Stimulated activated naive CD4-positive, alpha-beta T cell (primary cell): ENCODE measurements at regions not wholly inside any gene's neighbourhood (a gene's known extent, or its start where the extent isn't known, plus 50 kb on each side); places are given as distances from the start of the nearest gene placed in this dataset.
"Not testable (repeated sequence)": the region's sequence is repeated elsewhere in the genome, so short reads cannot be mapped to it uniquely, and the experiment has no call there.

Experiments used
- DNase-seq, 6 experiments: peaks; one replicate each; lab custom pipeline; 2025; lab: John Stamatoyannopoulos, UW

- no peak for DNase-seq
Observed at GRCh38 chr2:123715467-123715982, 309.6 kb upstream of the CNTNAP5 start.

GRCh38 chr2:123717636-123718334 lies 307.3 kb upstream of the CNTNAP5 start:
- DNase-seq = no peak

DNA sequence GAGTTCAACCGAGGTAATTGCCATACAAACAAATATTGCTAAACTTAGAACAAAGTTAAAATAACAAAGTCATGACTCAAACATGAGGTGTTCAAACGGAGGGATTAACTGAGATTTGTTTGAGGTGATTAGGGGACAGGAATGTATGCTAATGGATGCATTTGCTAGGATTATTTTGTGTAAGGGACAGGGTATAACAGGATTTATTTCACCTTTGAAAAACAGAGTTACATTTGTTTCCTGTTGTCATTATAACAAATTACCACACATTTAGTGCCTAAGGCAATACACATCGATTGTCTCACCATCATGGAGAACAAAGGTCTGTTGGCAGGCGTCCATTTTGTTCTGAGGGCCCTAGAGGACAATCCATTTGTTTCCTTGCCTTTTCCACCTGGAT lies 304.3 kb upstream of the CNTNAP5 start:
- no peak for DNase-seq

DNA sequence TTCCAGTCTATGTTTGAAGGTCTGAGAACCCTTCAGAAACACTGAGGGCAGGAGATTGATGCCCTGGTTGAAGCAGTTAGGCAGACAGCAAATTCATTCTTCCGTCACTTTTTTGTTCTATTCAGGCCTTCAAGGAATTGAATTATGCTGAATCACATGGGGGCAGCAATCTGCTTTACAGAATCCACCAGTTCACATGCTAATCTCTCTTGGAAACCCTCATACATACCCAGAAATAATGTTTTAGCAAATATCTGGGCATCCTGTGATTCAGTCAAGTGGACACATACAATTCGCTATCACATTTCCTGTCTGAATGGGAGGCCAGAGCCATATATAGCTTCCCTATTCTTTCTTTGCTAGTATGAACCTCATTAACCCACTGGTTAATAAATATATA lies 301.4 kb upstream of the CNTNAP5 start:
- DNase-seq = no peak

DNA sequence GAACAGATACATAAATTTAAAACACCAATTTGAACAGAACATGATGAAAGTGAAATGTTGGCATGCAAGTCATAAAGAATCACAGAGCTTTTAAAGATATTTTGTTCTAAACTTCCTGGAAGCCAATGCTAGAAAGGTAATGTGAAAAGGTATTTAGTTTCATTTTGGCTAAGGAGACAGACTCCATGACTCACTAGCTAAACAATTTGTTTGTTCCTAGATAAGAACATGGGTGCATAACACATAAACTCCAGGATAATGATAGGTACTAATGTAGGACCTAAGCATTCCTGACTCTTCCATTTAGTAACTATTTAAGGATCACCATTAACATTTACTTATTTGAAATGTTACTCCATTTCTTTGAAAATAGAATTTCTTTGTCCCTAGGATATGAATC lies 292.5 kb upstream of the CNTNAP5 start:
- no peak for DNase-seq

DNA sequence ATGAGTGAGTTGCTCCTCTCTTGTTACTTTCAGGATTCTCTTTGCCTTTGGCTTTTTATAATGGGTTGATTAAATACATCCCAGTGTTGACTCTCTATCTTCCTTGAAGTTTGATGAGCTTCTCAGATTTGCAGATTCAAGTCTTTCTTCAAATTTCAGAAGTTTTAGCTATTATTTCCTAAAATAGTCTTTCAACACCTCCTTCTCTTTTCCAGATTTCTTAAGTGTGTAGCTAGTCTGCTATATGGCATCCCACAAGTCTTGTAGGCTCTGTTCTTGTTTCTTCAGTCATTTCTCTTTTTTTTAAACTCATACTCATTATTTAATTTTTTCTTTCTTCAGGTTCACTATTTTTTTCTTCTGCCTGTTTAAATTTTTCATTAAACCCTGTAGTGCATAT lies 287.7 kb upstream of the CNTNAP5 start:
- DNase-seq = no peak

DNA sequence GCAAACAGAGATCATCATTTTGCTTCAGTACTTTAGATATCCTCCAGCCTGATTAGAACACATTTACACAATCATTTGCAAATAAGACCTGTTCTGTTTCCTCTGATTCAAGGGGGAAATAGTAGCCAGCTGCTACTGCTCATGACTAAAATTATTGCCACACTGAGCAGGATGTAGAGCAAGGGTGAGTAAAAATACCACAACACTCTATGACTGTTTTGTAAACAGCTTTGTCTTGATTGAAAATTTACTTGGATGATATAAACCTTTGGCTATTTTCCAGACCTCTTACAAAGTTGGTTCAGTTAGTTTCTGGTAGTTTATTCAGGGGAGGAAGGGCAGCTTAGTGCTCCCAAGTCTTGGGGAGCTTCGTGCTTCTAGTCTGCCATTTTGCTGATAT lies 286.4 kb upstream of the CNTNAP5 start:
- DNase-seq = no peak

- no peak for DNase-seq
Observed at GRCh38 chr2:123746006-123746405, 279.1 kb upstream of the CNTNAP5 start.

GRCh38 chr2:123747326-123747725 lies 277.8 kb upstream of the CNTNAP5 start:
- DNase-seq = no peak

- DNase-seq = no peak
Observed at GRCh38 chr2:123762221-123762620, 262.9 kb upstream of the CNTNAP5 start.

DNA sequence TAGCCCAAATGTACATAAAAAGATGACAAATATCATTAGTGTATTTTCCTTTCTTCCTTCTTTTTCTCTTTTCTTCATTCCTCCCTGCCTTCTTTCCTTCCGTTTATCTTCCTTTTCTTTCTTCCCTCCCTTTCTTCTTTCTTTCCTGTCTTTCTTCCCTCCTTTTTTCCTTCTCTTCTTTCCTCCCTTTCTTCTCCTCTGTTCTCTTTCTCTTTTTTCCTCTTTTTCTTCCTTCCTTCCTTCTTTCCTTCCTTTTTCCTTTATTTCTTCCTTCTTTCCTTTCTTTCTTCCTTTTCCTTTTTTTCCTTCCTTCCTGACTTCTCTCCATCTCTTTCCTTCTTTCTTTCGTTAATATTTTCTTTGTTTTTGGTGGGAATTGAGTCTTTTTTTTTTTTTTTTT lies 256.9 kb upstream of the CNTNAP5 start:
- no peak for DNase-seq

GRCh38 chr2:123769001-123769400 lies 256.1 kb upstream of the CNTNAP5 start:
- no peak for DNase-seq

DNA sequence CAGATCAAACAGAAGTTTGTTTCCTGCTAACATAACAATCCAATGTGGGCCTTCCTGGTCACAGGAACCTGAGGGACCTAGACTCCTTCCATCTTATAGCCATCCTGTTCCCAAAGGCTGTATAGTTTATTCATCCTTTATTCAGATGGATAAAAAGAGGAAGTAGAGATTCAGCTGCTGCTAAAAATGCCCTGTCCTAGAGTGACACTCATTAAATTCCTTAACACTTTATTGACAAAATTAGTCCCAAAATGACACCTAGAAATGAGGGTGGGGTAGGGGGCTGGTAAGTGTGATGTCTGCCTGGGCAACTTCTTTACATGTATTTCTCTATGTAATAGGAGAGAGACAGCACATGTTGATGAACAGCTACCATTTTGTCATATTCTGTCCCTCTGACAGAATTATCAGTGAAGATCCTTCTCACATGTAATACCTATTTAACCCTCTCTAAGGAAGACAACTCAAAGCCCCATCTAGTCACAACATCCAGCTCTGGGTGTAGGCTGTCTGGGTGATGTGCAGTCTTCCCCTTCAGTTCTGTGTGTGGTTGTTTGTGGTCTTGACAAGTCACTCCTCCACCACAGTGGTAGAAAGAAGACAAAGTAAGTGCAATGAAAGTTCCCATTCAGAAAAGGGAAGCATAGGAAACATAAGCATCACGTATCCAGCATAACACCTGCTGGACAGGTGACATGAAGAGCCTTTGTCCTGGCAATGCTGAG lies 253.9 kb upstream of the CNTNAP5 start:
- no peak for DNase-seq

DNA sequence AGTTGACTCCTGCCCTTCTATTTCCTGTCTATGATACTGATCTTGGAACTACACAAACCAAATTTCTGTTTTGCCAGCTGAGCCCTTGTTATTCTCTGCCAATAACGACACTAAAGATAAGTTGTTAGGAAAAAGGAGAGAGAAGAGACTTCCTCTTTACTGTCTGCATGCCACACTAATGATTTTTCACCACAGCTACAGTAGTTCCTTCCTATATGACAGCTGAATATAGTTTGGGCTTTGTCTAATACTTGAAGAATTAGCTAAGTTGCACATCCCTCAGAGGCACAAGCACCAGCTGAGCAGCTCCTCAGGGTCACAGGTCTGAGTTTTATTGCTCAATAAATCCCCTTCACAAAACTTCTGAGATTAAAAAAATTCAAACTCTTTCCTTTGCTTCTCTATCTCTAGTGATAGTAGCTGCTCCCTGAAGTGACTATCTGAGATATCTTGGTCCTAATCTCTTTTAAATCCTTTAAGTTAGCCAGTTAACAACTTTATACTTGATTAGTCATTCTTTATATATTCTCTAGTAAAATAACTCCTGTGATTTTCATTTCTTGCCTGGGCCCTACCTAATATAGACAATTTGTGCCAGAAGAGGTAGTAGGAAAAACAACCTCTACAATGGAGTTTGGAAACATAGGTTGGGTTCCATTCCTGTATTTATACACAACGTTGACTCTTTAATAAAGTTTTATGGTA lies 253.0 kb upstream of the CNTNAP5 start:
- DNase-seq = no peak

GRCh38 chr2:123777116-123777515 lies 248.0 kb upstream of the CNTNAP5 start:
- no peak for DNase-seq

DNA sequence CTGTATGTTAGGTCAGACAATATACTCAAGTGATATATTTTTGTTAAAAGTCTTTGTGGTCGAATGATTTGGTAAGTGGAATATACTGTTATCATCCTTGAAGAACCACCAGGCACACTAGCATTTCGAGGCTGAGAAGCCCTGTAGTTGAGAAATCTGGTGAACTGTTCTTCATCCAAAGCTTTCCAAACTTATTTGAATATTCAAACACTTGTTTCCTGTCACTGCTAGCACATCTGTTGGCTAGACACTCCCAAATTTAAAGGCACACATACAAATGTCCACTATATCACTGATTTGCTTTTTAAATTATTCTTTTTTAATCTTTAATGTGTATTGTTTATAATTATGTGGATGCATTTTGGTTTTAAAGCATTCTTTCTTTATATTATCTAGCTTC lies 241.9 kb upstream of the CNTNAP5 start:
- DNase-seq = no peak

- DNase-seq = no peak
Observed at GRCh38 chr2:123785332-123785731, 239.8 kb upstream of the CNTNAP5 start.

GRCh38 chr2:123791207-123791606 lies 233.9 kb upstream of the CNTNAP5 start:
- DNase-seq = no peak

GRCh38 chr2:123791684-123792083 lies 233.4 kb upstream of the CNTNAP5 start:
- no peak for DNase-seq

DNA sequence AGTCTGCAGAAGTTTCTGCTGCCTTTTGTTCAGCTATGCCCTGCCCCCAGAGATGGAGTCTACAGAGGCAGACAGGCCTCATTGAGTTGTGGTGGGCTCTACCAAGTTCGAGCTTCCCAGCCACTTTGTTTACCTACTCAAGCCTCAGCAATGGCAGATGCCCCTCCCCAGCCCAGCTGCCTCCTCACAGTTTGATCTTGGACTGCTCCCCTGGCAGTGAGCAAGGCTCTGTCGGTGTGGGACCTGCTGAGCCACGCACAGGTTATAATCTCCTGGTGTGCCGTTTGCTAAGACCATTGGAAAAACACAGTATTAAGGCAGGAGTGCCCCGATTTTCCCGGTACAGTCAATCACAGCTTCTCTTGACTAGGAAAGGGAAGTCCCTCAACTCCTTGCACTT lies 221.0 kb upstream of the CNTNAP5 start:
- not testable (repeated sequence) for DNase-seq

GRCh38 chr2:123805746-123806145 lies 219.3 kb upstream of the CNTNAP5 start:
- not testable (repeated sequence) for DNase-seq

- DNase-seq = no peak
Observed at GRCh38 chr2:123808243-123808642, 216.8 kb upstream of the CNTNAP5 start.

DNA sequence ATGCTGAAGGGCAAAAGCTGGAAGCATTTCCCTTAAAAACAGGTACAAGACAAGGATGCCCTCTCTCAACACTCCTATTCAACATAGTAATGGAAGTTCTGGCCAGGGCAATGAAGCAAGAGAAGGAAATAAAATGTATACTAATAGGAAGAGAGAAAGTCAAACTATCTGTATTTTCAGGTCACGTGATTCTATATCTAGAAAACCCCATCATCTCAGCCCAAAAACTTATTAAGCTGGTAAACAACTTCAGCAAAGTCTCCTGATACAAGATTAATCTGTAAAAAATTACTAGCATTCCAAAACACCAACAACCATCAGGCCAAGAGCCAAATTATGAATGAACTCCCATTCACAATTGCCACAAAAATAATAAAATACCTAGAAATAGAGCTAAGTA lies 213.2 kb upstream of the CNTNAP5 start:
- DNase-seq = no peak
